ENCODE measurements at regions not wholly inside any gene's neighbourhood (a gene's known extent, or its start where the extent isn't known, plus 50 kb on each side); places are given as distances from the start of the nearest gene placed in this dataset.
"Not testable (repeated sequence)": the region's sequence is repeated elsewhere in the genome, so short reads cannot be mapped to it uniquely, and the experiment has no call there.

DNA sequence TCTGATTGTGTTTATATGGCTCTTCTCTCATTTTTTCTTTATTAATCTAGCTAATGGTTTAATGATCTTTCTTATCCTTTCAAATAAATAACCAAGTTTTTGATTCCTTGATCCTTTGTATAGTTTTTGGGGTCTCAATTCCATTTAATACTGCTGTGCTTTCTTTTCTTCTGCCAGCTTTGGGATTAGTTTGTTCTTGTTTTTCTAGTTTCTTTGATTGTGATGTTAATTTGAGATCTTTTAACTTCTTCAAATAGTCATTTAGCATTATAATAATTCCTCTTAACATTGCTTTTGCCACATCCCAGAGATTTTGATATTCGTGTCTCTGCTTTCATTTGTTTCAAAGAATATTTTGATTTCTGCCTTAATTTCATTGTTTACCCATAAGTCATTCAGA is 1126.6 kb downstream of the NAALADL2 start:
- DNase-seq (ENCODE audit: low read depth in 2 of 3, low spot score in 1 of 3) = no peak

DNA sequence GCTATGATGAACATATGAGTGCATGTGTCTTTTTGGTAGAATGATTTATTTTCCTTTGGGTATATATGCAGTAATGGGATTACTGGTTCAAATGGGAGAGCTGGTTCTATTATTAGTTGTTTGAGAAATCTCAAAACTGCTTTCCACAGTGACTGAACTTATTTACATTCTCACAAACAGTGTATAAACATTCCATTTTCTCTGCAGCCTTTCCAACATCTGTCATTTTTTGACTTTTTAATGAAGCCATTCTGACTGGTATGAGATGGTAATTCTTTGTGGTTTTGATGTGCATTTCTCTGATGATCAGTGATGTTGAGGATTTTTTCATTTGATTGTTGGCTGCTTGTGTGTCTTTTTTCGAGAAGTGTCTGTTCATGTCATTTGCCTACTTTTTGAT is 1124.2 kb downstream of the NAALADL2 start:
- DNase-seq (ENCODE audit: low read depth in 2 of 3, low spot score in 1 of 3) = no peak

DNA sequence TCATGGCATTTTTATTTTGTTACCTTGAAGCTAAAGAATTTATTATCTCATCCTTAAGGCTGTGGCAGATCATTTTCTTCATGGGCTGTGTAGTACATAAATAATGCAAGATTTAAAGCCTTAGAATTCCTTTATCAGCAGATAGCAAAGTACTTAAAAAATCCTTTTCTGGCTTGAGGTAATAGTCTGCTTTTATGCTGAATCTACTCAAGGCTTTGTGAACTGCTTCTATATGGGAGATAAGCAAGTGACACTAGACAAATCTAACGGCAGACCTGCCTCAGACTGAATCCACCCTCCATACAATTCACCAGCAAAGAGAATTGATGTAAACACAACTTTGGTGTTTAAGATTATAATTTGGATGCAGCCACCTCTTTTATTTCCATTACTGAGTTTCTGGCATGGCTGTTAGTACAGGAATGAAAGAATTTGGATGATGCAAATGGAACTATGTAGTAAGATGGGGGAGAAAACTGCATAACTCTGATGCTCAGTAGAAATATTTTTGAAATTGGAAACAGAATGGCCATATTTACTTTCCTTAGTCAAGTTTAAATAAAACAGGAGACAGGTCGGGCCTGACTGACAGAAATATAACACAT is 1121.5 kb downstream of the NAALADL2 start:
- no peak for DNase-seq (ENCODE audit: low read depth in 2 of 3, low spot score in 1 of 3)

DNA sequence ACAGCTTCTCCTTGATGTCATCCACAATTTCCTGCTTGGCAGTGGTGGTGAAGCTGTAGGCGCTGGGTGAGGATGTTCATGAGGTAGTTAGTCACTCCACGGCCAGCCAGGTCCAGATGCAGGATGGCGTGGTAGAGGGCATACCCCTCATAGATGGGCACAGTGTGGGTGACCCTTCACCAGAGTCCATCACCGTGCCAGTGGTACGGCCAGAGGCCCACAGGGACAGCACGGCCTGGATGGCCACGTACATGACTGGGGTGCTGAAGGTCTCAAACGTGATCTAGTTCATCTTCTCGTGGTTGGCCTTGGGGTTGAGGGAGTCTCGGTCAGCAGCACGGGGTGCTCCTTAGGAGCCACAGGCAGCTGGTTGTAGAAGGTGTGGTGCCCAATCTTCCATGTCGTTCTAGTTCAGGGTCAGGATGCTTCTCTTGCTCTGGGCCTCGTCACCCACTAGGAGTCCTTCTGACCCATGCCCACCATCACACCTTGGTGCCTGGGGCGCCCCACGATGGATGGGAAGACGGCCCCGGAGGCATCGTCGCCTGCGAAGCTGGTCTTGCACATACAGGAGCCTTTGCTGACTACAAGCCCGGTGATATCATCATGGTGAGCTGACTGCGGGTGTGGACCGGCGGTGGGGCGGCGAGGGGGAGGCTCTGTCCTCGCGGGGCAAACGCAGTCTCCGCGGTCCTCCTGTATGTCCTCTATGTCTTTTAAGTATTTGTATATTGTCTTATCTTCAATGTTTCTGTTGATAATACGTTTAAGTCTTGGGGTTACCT is 1119.0 kb downstream of the NAALADL2 start:
- no peak for DNase-seq (ENCODE audit: low read depth in 2 of 3, low spot score in 1 of 3)

DNA sequence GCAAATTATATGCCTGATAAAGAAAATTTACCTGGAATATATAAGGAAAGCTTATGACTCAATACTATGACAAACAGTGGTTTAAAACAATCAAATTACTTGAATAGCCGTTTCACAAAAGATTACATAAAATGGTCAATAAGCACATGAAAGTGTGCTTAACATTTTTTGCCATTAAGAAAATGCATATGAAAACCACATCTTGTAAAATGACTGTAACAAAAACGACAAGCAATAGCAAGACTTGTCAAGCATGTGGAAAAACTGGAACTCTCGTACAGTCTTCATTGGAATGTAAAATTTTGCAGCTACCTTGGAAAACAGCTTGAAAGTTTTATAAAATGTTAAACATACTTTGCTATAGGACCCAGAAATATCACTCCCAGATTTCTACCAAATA is 1110.3 kb downstream of the NAALADL2 start:
- no peak for DNase-seq (ENCODE audit: low read depth in 2 of 3, low spot score in 1 of 3)

DNA sequence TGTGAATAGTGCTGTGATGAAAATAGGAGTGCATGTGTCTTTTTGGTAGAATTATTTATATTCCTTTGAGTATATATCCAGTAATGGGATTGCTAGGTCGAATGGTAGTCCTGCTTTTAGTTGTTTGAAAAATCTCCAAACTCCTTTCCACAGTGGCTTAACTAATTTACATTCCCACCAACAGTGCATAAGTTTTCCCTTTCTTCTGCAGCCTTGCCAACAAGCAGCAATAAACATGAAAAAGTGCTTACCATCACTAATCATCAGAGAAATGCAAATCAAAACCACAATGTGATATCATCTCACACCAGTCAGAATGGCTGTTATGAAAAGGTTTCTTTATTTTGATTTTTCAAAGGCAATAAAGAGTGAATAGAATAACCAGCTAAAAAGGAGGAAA is 1105.9 kb downstream of the NAALADL2 start:
- DNase-seq (ENCODE audit: low read depth in 2 of 3, low spot score in 1 of 3) = no peak

DNA sequence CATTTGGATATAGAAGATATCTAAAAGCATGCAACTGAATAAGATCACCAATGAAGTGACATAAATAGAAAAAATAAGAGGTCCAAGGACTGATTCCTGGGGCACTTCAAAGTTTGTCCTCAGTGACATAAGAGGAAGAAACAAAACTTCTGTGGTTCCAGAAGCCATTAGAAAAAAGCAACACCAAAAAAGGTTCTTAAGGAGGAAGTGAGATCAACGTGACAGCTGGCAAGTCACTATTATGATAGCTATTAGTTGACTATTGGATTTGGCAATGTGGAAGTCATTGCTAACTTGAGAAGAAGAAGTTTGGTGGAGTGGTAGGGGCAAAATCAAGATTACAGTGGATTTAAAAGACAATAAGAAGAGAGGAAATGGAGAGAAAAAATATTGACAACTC is 1098.3 kb downstream of the NAALADL2 start:
- no peak for DNase-seq (ENCODE audit: low read depth in 2 of 3, low spot score in 1 of 3)

DNA sequence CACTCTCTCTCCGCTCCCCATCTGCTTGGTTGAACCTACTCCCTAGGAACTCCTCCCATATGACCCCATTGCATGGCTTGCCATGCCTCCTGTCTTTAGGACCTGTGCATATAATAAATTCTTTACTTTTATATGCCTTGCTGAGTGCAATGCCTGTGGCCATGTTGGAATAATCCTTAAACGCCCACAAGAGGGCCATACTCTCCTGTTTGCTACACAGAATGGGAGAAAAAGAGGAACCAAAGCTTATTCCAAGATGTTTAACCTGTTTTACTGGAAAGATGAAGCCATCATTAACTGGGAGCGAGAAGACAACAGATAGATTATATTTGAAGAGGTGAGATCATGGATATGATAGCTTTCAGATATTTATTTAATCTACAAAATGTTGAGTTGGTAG is 1097.8 kb downstream of the NAALADL2 start:
- no peak for DNase-seq (ENCODE audit: low read depth in 2 of 3, low spot score in 1 of 3)

DNA sequence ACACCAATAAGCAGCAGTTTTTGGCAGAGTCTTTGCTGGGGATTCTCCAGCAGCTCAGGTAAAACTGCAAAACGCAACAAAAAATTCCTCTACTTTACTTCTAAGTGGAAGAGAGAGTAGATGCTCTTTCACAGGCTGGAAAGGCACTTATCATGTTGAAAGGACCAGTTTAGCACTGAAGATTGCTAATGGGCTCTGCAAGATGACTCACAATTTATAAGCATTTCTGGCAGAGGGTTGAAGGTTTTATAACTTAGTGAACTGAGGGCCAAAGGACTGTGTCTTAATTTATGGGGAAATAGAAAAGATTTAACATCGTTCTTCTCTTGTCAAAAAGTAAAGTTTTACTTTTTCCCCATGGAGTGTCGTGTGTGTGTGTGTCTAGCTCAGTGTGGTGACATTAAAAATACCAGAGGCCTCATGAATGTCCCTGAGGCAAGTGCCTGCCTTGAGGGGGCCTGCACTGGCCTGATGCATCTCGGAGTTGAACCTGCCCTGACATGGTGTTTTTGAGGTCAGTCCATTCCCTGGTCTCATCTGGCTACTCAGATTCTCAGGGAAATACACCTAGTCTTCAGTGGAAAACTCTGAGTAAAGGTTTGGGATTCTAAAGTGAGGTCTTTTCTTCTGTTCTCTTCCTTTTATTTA is 1092.0 kb downstream of the NAALADL2 start:
- no peak for DNase-seq (ENCODE audit: low read depth in 2 of 3, low spot score in 1 of 3)

DNA sequence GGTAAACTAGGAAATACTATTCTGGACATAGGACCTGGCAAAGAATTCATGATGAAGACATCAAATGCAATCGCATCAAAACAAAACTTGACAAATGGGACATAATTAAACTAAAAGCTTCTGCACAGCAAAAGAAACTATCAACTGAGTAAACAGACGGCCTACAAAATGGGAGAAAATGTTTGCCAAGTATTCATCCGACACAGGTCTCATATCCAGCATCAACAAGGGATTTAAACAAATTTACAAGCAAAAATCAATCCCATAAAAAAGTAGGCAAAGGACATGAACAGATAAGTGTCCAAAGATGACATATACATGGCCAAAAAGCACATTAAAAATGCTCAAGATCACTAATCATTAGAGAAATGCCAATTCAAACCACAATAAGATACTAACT is 1088.9 kb downstream of the NAALADL2 start:
- no peak for DNase-seq (ENCODE audit: low read depth in 2 of 3, low spot score in 1 of 3)

DNA sequence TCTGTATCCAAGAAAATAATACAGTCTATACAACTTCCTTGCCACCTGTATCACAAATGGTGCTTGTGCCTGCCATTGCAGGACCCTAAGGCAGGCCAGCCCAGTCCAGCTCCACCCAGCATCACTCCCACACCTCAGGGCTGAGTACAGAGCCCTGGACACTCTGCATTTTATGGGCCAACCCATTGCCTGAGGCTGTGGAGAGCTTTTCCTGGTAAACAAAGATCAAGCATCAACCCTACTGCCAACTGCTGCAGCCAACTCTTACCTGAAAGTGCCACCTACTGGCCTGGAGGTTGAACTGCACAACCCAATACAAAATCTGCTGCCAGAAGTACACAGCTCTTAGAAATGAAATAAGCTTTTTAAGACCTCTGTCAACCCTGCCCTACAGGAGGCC is 1082.2 kb downstream of the NAALADL2 start:
- DNase-seq (ENCODE audit: low read depth in 2 of 3, low spot score in 1 of 3) = no peak

DNA sequence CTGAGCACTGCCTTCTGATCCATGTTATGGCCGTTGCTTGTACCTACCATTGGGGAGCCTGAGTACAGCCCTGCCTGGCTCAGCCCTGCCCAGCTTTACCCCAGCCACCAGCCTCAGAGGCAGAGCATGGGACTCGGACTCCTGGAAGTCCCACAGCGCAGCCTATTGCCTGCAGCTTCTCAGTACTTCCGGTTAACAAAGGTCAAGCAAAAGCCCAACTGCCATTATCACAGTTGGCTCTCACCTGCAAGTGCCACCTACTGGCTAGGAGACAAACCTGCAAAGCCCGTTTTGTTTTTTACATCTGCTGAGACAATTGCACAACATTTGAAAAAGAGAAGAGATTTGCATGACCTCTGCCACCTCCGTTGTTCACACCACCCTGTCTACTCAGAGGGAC is 1081.7 kb downstream of the NAALADL2 start:
- DNase-seq (ENCODE audit: low read depth in 2 of 3, low spot score in 1 of 3) = no peak

DNA sequence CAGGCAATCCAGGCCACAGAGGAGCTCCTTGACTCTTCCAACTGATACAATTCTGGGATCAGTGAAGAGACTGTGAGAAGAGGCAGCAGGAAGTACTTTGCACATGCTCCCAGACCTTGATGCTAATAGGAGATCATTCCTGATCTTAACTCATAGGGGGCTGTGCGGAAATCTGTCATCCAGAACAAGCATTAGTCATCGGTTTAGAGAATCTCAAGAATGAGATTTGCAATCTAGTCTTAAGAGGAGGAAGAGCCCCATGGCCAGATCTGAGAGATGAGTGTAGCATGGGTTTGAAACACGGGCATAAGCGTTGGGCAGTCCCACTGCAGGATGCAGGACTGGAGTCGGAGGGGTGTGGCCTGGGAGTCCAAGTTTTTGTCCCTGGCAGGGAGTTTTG is 1081.1 kb downstream of the NAALADL2 start:
- no peak for DNase-seq (ENCODE audit: low read depth in 2 of 3, low spot score in 1 of 3)

DNA sequence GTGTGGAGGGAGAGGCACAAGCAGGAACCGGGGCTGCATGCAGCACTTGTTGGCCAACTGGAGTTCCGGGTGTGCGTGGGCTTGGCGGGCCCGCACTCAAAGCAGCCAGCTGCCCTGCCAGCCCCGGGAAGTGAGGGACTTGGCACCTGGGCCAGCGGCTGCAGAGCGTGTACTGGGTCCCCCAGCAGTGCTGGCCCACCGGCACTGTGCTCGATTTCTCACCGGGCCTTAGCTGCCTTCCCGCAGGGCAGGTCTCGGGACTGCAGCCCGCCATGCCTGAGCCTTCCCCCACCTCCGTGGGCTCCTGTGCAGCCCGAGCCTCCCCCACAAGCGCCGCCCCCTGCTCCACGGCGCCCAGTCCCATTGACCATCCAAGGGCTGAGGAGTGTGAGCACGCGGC is 1078.2 kb downstream of the NAALADL2 start:
- not testable (repeated sequence) for DNase-seq (ENCODE audit: low read depth in 2 of 3, low spot score in 1 of 3)

DNA sequence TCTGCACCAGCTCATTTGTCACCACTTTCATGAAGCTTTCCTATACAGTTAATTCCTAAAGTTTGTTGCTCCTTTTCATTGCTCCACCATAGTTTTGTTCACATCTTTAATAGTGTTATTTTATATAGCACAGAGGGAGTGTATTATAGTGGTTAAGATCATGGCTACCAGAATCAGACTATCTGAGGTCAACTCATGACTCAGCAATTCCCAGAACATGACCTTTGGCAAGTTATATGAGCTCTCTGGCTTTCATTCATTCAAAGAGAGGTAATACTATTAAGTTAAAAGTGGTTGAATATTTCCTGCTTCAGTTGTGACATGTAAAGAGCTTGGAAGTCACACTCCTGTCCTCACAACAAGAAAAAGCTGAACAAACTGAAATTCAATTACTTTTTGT is 1073.5 kb downstream of the NAALADL2 start:
- no peak for DNase-seq (ENCODE audit: low read depth in 2 of 3, low spot score in 1 of 3)

DNA sequence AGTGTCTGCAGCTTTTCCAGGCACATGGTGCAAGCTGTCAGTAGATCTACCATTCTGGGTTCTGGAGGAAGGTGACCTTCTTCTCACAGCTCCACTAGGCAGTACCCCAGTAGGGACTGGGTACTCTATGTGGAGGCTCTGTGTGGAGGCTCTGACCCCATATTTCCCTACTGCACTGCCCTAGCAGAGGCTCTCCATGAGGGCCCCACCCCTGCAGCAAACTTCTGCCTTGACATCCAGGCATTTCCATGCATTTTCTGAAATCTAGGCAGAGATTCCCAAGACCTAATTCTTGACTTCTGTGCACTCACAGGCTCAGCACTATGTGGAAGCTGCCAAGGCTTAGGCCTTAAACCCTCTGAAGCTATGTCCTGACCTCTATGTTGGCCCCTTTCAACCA is 1060.0 kb downstream of the NAALADL2 start:
- DNase-seq (ENCODE audit: low read depth in 2 of 3, low spot score in 1 of 3) = no peak

DNA sequence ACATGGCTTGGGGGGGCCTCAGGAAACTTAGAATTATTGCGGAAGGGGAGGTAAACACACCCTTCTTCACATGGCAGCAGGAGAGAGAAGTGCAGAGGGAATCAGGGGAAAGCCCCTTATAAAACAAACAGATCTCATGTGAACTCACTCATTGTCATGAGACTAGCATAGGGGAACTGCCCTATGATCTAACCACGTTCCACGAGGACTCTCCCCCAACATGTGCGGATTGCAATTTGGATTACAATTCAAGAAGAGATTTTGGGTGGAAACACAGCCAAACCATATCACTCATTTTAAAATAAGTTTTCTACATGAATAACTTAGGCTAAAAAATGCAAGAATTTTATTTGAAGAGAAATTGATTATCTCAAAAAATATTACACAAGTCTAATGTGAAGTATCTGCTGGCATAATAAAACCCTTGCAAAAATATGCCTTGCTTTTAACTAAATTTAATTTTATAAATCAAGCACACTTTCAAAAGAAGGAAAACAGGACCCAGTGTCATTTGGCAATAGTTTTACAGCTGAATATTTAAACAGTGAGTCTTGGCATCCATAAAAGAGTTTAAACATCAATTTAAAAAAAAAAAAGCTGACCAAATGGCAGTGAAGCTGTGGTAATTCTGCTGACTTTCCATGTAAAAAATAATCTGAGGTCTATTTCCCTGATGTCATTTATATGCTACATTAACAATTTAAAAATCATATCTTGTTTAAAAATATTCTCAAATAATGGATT is 1057.2 kb downstream of the NAALADL2 start:
- no peak for DNase-seq (ENCODE audit: low read depth in 2 of 3, low spot score in 1 of 3)

DNA sequence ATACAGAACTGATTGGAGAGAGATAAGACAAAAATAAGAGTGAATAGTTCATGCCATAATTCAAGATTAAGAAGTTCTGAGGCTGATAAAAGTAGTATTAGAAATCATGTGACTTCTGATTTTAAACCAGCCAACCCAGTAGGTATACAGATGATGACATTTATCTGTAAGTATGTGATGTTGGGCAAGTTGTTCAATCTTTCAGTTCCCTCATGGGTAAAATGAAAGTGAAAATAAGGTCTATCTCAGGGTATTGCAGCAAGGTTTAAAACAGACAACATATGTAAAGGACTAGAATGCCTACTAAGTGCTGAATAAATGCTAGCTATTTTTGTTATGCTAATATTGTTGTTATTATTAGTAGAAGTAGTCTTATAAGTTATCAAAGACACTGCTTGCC is 1055.7 kb downstream of the NAALADL2 start:
- no peak for DNase-seq (ENCODE audit: low read depth in 2 of 3, low spot score in 1 of 3)

DNA sequence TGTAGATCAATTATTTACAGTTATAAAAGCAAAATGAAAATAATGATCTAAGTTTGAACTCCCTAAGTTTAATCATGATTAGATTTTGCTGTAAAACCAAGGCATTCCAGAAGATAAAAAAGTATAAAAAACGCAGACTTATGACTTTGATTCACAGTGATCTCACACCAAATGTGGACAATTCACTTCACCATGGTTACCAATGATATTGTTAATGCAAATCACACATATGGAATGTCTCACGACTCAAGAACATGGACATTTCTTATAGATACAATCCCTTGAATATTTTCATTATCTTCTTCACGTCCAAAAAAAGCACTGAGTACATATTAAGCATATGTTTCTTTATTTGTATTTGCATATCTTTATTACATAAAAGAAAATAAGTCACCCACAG is 1054.2 kb downstream of the NAALADL2 start:
- DNase-seq (ENCODE audit: low read depth in 2 of 3, low spot score in 1 of 3) = no peak

DNA sequence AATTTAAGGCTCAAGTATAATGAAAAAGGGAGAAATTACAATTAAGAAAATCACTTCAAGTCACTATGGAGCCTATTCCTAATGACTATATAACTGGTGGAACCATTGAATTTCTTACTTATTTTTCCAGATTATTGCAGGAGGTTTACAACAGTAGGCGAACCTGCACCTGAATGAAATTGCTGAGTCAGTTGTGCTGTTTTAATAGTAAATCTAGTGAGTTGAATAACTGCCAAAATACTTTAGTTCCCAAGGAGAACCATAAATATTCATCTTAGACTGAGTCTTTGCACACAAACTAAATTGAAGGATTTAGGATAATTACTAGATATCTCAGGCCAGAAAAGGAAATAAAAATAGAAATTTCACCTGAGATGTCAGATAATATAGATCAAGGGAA is 1052.8 kb downstream of the NAALADL2 start:
- no peak for DNase-seq (ENCODE audit: low read depth in 2 of 3, low spot score in 1 of 3)

DNA sequence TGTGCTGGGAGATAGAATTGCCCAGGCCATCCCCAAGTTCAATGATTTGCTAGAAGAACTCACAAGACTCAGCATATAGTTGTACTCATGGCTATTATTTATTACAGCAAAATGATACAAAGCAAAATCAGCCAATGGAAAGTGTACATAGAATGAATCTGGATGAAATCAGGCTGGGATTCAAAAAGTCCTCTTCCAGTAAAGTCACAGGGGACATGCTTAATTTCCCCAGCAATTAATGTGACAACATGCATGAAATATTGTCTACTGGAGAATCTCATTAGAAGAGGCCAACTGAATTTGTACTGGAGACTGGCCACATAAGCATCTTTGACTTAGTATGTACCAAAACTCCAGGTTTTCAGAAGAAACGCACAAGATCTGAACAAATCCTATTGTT is 1043.1 kb downstream of the NAALADL2 start:
- no peak for DNase-seq (ENCODE audit: low read depth in 2 of 3, low spot score in 1 of 3)

DNA sequence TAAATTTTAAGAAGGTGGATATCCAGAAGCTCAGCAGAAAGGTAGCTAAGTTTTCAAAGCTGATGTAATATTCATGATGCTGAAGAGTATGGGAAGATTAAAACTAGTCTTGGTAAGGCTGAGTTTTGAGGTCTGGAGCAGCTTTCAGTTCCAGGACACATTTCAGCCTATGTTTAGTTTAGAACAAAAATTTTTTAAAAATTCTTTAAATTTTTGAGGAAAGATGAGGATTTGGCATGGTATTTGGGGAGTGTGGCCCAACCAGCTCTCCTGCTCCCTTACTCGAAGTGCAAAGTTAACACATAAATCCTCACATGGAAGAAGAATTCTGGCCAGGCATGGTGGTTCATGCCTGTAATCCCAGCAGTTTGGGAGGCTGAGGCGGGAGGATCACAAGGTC is 1039.1 kb downstream of the NAALADL2 start:
- DNase-seq (ENCODE audit: low read depth in 2 of 3, low spot score in 1 of 3) = no peak

All from stimulated activated CD4-positive, alpha-beta T cell treated with anti-CD3 and anti-CD28 coated beads, Interleukin-12 subunit alpha, Interleukin-12 subunit beta, amount 100 ng/mL, for 48 hours (primary cell).